GM19043 (cell line): ENCODE measurements at regions not wholly inside any gene's neighbourhood (a gene's known extent, or its start where the extent isn't known, plus 50 kb on each side); places are given as distances from the start of the nearest gene placed in this dataset.

ENCODE experiments used
- ATAC-seq: cut with Tn5 transposase; IDR thresholded peaks from one replicate; pipeline ENCODE4 v1.9.1; 2021; ENCODE audit warnings: low read depth; ENCODE audit not compliant: unreplicated experiment

DNA sequence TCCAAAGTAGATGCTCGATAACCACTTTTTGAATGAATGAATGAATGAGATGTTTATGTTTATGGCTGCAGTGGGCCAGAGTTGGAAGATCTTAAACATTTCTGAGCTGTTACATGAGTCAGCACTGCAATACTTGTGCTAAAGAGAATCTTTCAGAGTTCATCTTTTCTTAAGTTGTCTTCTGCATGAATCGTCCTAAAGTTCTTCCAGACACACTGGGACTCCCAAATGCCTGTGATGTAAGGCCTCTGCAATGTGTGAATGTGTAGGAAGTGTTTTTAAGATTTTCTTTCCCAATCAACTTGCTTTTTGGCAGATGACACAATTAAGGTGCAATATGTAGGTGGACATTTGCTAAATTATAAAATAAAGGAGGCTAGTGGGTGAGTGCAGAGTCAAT lies 50.3 kb upstream of the TRIM9 start:
- no peak for ATAC-seq

GRCh38 chr14:51147183-51147582 lies 52.3 kb upstream of the TRIM9 start:
- ATAC-seq = no peak

- no peak for ATAC-seq
Observed at GRCh38 chr14:51155326-51155725, 60.4 kb upstream of the TRIM9 start.

GRCh38 chr14:51157012-51157411 lies 62.1 kb upstream of the TRIM9 start:
- no peak for ATAC-seq

DNA sequence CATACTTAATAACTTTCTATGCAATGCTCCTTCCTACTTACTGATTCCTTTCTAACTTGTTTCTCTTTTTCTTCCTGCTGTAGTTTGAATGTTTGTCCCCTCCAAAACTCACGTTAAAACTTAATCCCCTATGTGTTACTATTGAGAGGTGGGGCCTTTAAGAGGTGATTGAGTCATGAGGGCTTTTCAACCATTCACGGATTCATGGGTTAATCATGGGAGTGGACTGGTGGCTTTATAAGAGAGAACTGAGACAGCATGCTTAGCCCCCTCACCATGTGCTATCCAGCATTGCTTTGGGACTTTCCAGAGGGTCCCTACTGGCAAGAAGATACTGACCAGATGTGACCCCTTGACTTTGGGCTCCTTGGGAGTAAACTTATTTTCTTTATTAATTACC lies 66.0 kb upstream of the TRIM9 start:
- no peak for ATAC-seq

DNA sequence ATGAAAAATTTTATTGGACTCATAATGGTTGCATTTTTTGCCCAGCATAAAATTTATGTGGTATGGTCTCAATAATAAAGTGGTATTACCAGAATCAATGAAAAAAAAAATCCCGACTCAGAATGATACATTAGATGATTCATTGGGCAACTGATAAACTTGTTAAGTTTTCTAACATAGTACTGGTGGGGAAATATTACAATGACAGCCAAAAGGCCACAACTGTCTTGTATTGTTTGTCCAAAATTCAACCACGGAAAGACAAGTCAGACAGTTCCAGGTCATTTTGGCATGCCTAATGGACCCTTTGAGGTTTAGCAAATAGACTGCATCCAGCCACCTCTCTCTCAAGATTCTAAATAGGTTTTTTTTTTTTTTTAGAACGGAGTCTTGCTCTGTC lies 70.5 kb upstream of the TRIM9 start:
- ATAC-seq = no peak

GRCh38 chr14:51167587-51168214 lies 72.3 kb upstream of the TMX1 start:
- no peak for ATAC-seq

DNA sequence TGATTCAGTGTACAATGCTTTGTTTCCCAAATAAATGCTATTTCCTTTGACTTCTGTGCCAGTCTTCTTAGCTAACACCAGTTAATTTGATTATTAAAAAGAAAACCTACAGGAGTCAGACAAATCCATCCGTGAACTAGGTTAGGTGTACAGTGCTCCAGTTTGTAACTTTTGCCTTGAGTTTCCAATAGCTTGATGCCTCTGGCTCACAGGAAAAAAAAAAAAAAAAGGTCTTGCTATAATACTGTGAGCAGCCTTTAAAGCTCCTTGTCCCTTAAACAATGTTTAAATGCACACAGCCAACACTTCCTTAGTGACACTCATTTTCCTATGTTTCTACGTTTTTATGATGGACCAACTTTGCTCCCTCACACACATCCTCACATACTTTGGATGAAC lies 71.8 kb upstream of the TMX1 start:
- no peak for ATAC-seq

GRCh38 chr14:51173863-51174262 lies 66.2 kb upstream of the TMX1 start:
- no peak for ATAC-seq

GRCh38 chr14:51176839-51177238 lies 63.2 kb upstream of the TMX1 start:
- no peak for ATAC-seq

DNA sequence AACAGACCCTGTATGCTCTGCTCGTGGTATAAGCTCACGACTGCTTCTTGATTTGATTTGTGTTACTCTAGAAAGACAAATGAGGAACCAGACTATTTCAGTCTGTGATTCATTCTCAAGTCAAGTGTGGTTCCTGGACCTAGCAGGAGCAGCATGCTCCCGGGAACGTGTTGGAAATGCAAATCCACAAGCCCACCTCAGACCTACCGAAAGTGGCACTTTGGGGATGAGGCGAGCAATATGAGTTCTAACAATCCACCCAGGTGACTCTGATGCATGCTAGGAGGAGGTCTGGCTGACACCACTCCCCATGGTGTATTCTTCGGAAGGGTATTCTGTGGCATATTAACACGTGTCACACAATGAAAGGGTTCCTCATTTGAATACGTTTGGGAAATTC lies 59.5 kb upstream of the TMX1 start:
- peak; percentile 91 for ATAC-seq

GRCh38 chr14:51182131-51182565 lies 57.9 kb upstream of the TMX1 start:
- no peak for ATAC-seq

- ATAC-seq = no peak
Observed at GRCh38 chr14:51185180-51185579, 54.9 kb upstream of the TMX1 start.

- peak; percentile 64 for ATAC-seq
Observed at GRCh38 chr14:51185754-51186153, 54.3 kb upstream of the TMX1 start.

GRCh38 chr14:51188566-51189185 lies 51.4 kb upstream of the TMX1 start:
- no peak for ATAC-seq

GRCh38 chr14:51189600-51190376 lies 50.3 kb upstream of the TMX1 start:
- no peak for ATAC-seq
